HCT116 (cell line): ENCODE measurements at regions not wholly inside any gene's neighbourhood (a gene's known extent, or its start where the extent isn't known, plus 50 kb on each side); places are given as distances from the start of the nearest gene placed in this dataset.

Source experiments
- ATAC-seq: fragments of 200-7000 bp; cut with Tn5 transposase; 2 replicates; pipeline ENCODE4 v1.9.1; 2020; ENCODE audit warnings: mild to moderate bottlenecking, moderate library complexity
- BruUV-seq: library from RNA; stranded (reverse); fragments of 400-500 nt; replicated peaks from 2 replicates; lab custom pipeline; 2021; lab: Mats Ljungman, UMichigan
- CTCF ChIA-PET: fragments of 300-600 bp; sonication (Branson Sonifier 250); formaldehyde crosslinking; loops from one replicate; lab custom pipeline; 2021; ENCODE audit warnings: antibody characterized with exemption; lab: Charles Lee
- POLR2A ChIA-PET: fragments of 300-600, 350-600 bp; sonication (Branson Sonifier 250); formaldehyde crosslinking; loops from one replicate; lab custom pipeline; 2021; ENCODE audit warnings: antibody characterized with exemption; lab: Charles Lee
- RAD21 ChIA-PET, 2 experiments: fragments of 300-600 bp; sonication (Branson Sonifier 250); formaldehyde crosslinking; loops; one replicate each; lab custom pipeline; 2023; ENCODE audit warnings: low total read pairs in 2 of 2; ENCODE audit not compliant: uncharacterized antibody in 2 of 2, unreplicated experiment in 2 of 2, low non-redundant PET in 1 of 2; lab: Charles Lee
- DNase-seq: peaks from one replicate; pipeline ENCODE4 v3.0.0-alpha.2; 2010; ENCODE audit warnings: low read depth, low spot score
- H2AFZ ChIP-seq: fragments of 200-600 bp; shearing (Covaris generic), sonication (generic); 2 replicates; pipeline ENCODE4 v1.6.1; 2017; ENCODE audit warnings: low read depth, mixed run types, mixed read lengths, antibody characterized with exemption, low read length; ENCODE audit not compliant: poor library complexity, severe bottlenecking
- H3K27ac ChIP-seq: 2 replicates; pipeline ENCODE4 v1.5.1; 2012; ENCODE audit warnings: low read depth, low read length
- H3K27me3 ChIP-seq: fragments of 200-600 bp; sonication (generic); 2 replicates; pipeline ENCODE4 v1.6.1; 2016; ENCODE audit warnings: mixed run types, low read length, mixed read lengths; ENCODE audit not compliant: insufficient read depth
- H3K36me3 ChIP-seq, 2 experiments: fragments of 200-500 bp in 1 of 2; fragments of 200-600 bp in 1 of 2; sonication (Bioruptor generic) in 1 of 2; sonication (generic) in 1 of 2; 2 replicates each; pipeline versions ENCODE4 v1.5.1 to v1.6.1; 2014 to 2016; ENCODE audit warnings: low read length in 2 of 2, inconsistent platforms in 1 of 2, mixed read lengths in 1 of 2, mixed run types in 1 of 2; ENCODE audit not compliant: insufficient read depth in 2 of 2, control insufficient read depth in 1 of 2
- H3K4me1 ChIP-seq, 2 experiments: fragments of 200-600 bp in 1 of 2; sonication (generic) in 1 of 2; 2 replicates each; pipeline versions ENCODE4 v1.5.1 to v1.6.1; 2012 to 2017; ENCODE audit warnings: low read length in 2 of 2, inconsistent platforms in 1 of 2, mild to moderate bottlenecking in 1 of 2, mixed read lengths in 1 of 2, mixed run types in 1 of 2, moderate library complexity in 1 of 2; ENCODE audit not compliant: insufficient read depth in 2 of 2, control insufficient read depth in 1 of 2
- H3K4me2 ChIP-seq: fragments of 200-600 bp; sonication (generic); 2 replicates; pipeline ENCODE4 v1.6.1; 2017; ENCODE audit warnings: mixed run types, low read length, mixed read lengths
- H3K4me3 ChIP-seq, 2 experiments: fragments of 200-600 bp in 1 of 2; sonication (generic) in 1 of 2; replicated peaks in 1 of 2; 2 replicates each; pipeline ENCODE4 v1.5.1; 2011 to 2016; ENCODE audit warnings: low read length in 2 of 2, control low read depth in 1 of 2, low read depth in 1 of 2, mild to moderate bottlenecking in 1 of 2, mixed read lengths in 1 of 2, mixed run types in 1 of 2
- H3K79me2 ChIP-seq: fragments of 200-600 bp; sonication (generic); 2 replicates; pipeline ENCODE4 v1.6.1; 2017; ENCODE audit warnings: mild to moderate bottlenecking, mixed run types, low read length, moderate library complexity, mixed read lengths; ENCODE audit not compliant: insufficient read depth
- H3K9ac ChIP-seq: fragments of 200-600 bp; sonication (generic); 2 replicates; pipeline ENCODE4 v1.6.1; 2016; ENCODE audit warnings: low read length, mixed read lengths
- H3K9me2 ChIP-seq: fragments of 200-600 bp; sonication (generic), shearing (Covaris generic); 2 replicates; pipeline ENCODE4 v1.6.1; 2017; ENCODE audit warnings: mixed run types, mild to moderate bottlenecking, moderate library complexity; ENCODE audit not compliant: insufficient read depth
- H3K9me3 ChIP-seq, 2 experiments: fragments of 200-500 bp in 1 of 2; fragments of 200-600 bp in 1 of 2; sonication (Bioruptor generic) in 1 of 2; sonication (generic) in 1 of 2; 2 replicates each; pipeline ENCODE4 v1.6.1; 2014 to 2017; ENCODE audit warnings: low read length in 2 of 2, mixed read lengths in 2 of 2, inconsistent platforms in 1 of 2, low read depth in 1 of 2, mild to moderate bottlenecking in 1 of 2, mixed run types in 1 of 2, moderate library complexity in 1 of 2; ENCODE audit not compliant: control insufficient read depth in 1 of 2, insufficient read depth in 1 of 2
- H4K20me1 ChIP-seq: fragments of 200-600 bp; sonication (generic), shearing (Covaris generic); 2 replicates; pipeline ENCODE4 v1.6.1; 2017; ENCODE audit warnings: mixed run types, mild to moderate bottlenecking, moderate library complexity; ENCODE audit not compliant: insufficient read depth
- CBX3 ChIP-seq: IDR thresholded peaks from 2 replicates; pipeline ENCODE4 v1.6.1; 2012; ENCODE audit warnings: low read depth
- ELF1 ChIP-seq: IDR thresholded peaks from 2 replicates; pipeline ENCODE4 v1.6.1; 2012; ENCODE audit warnings: low read depth, borderline replicate concordance
- EZH2 ChIP-seq: fragments of 200-600 bp; sonication (generic); IDR thresholded peaks from 2 replicates; pipeline ENCODE4 v1.6.1; 2017; ENCODE audit warnings: antibody characterized with exemption, mixed run types
- EZH2phosphoT487 ChIP-seq: fragments of 200-600 bp; IDR thresholded peaks from 2 replicates; pipeline ENCODE4 v1.6.1; 2018; ENCODE audit warnings: antibody characterized with exemption, borderline replicate concordance
- FOSL1 ChIP-seq: IDR thresholded peaks from 2 replicates; pipeline ENCODE4 v1.6.1; 2012; ENCODE audit warnings: low read depth
- JUND ChIP-seq: IDR thresholded peaks from 2 replicates; pipeline ENCODE4 v1.6.1; 2012
- MAX ChIP-seq: IDR thresholded peaks from 2 replicates; pipeline ENCODE4 v1.6.1; 2012
- POLR2AphosphoS5 ChIP-seq: IDR thresholded peaks from 2 replicates; pipeline ENCODE4 v1.6.1; 2011; ENCODE audit warnings: mild to moderate bottlenecking, low read depth, low read length, moderate library complexity
- RAD21 ChIP-seq: IDR thresholded peaks from 2 replicates; pipeline ENCODE4 v1.6.1; 2012; ENCODE audit warnings: low read depth, mild to moderate bottlenecking
- SP1 ChIP-seq: IDR thresholded peaks from 2 replicates; pipeline ENCODE4 v1.6.1; 2012; ENCODE audit warnings: low read depth
- YY1 ChIP-seq: IDR thresholded peaks from 2 replicates; pipeline ENCODE4 v1.6.1; 2011; ENCODE audit warnings: low read length, low read depth, moderate library complexity, mild to moderate bottlenecking; ENCODE audit not compliant: insufficient replicate concordance; ENCODE audit errors: extremely low read depth
- intact Hi-C: fragments of 100-400 bp; cut with micrococcal nuclease; formaldehyde crosslinking; loops from 2 replicates; pipeline ENCODE4 v1.10.0; 2022
- TF ChIP-seq, protein P1 (sequence below): IDR thresholded peaks from 2 replicates; pipeline ENCODE4 v1.6.1; 2011; ENCODE audit warnings: mild to moderate bottlenecking, low read length, moderate library complexity; ENCODE audit not compliant: insufficient replicate concordance; ENCODE audit errors: extremely low read depth

DNA sequence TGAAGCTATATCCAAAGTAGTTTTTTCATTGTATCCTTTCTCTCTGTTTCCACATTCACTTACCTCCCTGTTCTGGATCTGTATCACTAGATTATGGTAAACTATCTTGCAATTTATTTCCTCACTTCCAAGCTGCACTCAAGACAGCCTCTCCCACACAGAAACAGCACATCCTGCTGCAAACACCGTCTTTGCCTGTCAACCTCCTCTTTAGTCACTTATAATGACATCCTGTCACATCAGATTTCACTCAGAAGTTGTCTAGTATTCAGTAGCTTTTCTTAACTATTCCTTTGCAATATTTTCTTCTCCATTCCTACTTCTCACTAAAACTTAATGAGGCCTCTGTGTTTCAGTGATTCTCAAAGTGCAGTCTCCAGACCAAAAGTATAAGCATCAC lies 490.8 kb downstream of the IGSF11 start (continued):
- TF ChIP-seq ELF1 (no peak), POLR2AphosphoS5 (no peak), EZH2 (no peak)

- Histone ChIP-seq H3K4me2 (peak overlapping the region; percentile 43), H3K4me1 (peaks cover 10 to 37% of the 10 kb centered on the region in 2 experiments), H3K9me2 (no peaks in the 10 kb centered on the region), H3K9me3 (no peaks in the 10 kb centered on the region), H3K36me3 (no peaks in the 10 kb centered on the region), H4K20me1 (no peaks in the 10 kb centered on the region), H2AFZ (no peak overlapping the region), H3K4me3 (0 out of 4 replicates have a peak overlapping the region, but pooled peaks of 1 of the 2 experiments have one; percentile 1), H3K9ac (peak overlapping the region; percentile 15), H3K79me2 (no peaks in the 10 kb centered on the region), H3K27me3 (no peaks in the 10 kb centered on the region), H3K27ac (peak overlapping the region; percentile 31)
- TF ChIP-seq MAX (peak; percentile 57), RAD21 (no peak), EZH2phosphoT487 (no peak), JUND (peak; percentile 63), SP1 (peak; percentile 69), YY1 (peak; percentile 80), EZH2 (no peak), FOSL1 (peak; percentile 68), CBX3 (peak; percentile 83; the same call in 1 of the 2 replicates)
- TF ChIP-seq, protein P1, sequence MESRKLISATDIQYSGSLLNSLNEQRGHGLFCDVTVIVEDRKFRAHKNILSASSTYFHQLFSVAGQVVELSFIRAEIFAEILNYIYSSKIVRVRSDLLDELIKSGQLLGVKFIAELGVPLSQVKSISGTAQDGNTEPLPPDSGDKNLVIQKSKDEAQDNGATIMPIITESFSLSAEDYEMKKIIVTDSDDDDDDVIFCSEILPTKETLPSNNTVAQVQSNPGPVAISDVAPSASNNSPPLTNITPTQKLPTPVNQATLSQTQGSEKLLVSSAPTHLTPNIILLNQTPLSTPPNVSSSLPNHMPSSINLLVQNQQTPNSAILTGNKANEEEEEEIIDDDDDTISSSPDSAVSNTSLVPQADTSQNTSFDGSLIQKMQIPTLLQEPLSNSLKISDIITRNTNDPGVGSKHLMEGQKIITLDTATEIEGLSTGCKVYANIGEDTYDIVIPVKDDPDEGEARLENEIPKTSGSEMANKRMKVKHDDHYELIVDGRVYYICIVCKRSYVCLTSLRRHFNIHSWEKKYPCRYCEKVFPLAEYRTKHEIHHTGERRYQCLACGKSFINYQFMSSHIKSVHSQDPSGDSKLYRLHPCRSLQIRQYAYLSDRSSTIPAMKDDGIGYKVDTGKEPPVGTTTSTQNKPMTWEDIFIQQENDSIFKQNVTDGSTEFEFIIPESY = no peak
- peak; percentile 38 for DNase-seq
- intact Hi-C loops = no loop called here
- ATAC-seq = peak; percentile 88
- ChIA-PET CTCF (no interaction called here), RAD21 (no interaction called here), POLR2A (no interaction called here)
- BruUV-seq = no TSS peak
Measured at GRCh38 chr3:118544458-118544857, 490.2 kb downstream of the IGSF11 start.
